GM18868 (cell line): ENCODE measurements at regions not wholly inside any gene's neighbourhood (a gene's known extent, or its start where the extent isn't known, plus 50 kb on each side); places are given as distances from the start of the nearest gene placed in this dataset.
A peak's percentile ranks its signal among the peaks of the same experiment; 100 is the strongest.

Experiments used
- ATAC-seq: cut with Tn5 transposase; IDR thresholded peaks from one replicate; pipeline ENCODE4 v1.9.1; 2021; ENCODE audit warnings: mild to moderate bottlenecking, moderate library complexity; ENCODE audit not compliant: unreplicated experiment

DNA sequence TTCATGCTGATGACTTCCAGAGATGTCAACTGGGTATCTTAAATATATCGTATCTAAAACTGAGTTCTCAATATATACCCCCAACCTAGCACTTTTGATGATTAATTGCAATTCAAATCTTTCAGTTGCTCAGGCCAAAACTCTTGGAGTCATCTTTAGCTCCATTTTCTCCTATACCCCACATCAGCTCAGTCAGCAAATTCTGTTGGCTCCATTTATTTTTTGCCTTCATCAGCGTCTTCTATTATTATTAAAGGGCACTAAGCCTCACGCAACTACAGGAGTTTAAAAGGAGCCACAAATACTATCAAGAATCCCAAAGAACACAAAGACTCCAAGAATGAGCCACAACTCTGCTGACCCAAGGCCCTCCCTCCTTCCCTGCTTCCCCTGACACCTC, 134.9 kb downstream of the KCTD12 start:
- ATAC-seq, result no peak

DNA sequence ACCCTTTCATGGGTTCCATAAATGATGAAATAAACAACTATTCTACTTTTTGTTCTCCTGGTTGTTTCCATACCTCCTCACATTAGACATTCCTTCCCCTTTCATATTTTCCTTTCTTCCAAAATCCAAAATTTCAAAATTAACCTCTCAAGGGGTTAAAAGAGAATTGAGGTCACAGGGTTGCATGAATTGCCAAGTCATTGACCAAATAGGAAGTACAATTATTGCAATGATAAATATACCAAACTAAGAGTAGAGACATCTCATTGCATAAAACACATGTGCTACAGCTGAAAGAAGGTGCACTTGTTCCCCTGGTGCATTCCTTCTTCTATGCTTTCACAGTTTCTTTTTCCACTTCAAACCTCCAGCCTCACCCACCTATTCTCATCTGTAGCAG, 136.1 kb downstream of the KCTD12 start:
- no peak for ATAC-seq

DNA sequence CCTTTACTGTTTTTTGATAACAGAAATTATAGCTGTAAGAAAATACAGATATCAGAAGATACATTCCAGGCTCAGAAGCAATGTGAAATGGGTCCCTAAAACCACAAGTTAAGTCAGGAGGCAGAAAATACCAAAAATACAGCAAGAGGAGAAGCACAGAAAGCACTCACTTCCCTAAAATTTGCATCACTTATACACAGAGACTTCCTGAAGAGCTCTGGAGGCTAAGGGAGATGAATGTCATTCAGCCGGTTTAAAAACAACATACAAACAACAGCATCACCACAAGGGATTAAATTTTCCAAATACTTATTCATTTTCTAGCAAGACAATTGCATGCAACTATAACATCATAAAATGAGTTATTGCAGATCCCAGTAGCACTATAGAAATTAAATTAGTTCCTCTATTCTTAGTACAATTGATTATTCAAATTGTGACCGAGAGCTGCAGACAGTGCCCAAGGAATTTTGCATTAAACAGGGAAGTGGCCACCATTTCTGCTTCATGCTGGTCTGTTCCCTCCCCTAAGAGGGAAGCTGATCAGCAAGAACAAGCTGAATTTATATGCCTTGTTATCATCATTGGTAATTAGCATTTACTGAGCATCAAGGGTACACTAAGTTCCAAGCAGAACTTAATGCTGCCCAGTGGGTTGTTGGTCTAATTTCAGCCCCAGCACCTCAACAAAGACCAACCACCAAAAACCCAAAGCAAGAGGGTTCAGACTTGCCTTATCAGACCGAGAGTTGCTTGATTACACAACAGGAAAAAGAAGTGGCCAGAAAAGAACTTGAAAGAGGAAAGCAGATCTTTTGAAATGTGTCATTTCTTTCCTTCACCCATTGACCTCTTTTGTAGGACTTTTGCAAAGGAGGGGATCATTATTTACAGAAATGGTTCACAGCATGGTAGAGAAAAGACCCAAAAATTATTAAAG, 140.7 kb downstream of the KCTD12 start:
- ATAC-seq, result peak; percentile 89

DNA sequence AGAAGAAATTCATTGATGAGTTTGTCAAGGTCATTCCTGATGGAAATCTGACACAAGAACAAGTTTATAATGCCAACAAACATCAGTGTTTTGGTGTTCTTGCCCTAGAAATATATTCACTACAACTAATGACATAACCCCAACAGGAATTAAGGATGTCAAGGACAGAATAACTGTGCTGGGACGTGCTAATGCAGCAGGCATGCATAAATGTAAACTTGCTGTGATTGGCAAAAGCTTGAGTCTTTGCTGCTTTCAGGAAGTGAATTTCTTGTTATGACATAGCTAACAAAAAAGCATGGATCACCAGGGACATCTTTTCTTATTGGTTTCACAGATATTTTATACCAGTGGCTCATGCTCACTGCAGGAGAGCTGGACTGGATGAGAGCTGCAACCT, 144.6 kb downstream of the KCTD12 start:
- ATAC-seq, result no peak

DNA sequence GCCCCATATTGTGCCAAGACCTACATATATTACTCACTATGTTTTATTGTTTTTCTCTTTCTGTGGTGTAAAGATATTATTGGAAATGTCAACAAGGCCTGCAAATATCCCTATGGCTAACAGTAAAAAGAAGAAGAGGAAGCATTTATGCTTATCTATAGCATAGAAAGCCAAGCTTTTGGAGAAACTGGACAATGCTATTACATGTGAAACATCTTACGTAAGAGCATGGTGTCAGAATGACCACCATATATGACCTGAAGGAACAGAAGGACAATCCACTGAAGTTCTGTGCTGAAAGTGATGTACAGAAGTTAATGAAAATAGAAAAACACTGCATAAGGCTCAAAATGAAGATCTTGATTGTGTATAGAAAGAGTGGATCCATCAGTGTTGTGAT, 145.2 kb downstream of the KCTD12 start:
- ATAC-seq, result no peak

DNA sequence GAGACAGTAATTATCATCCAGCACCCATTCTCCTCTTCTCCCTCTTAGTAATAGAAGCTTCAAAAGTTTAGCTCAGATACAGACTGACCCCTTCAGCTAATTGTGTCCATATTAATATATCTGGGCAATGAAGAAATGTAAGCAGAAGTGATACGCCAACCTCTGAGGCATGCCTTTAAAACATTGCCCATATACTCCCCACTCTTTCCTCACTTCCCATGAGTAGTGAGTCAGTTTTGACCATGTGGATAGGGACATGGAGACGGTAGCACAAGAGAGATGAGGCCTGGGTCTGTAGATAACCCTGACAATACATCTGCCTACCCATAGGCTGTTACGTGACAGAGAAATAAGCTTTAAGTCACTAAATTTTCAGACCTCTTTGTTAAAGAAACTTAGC, 147.6 kb downstream of the KCTD12 start:
- no peak for ATAC-seq

DNA sequence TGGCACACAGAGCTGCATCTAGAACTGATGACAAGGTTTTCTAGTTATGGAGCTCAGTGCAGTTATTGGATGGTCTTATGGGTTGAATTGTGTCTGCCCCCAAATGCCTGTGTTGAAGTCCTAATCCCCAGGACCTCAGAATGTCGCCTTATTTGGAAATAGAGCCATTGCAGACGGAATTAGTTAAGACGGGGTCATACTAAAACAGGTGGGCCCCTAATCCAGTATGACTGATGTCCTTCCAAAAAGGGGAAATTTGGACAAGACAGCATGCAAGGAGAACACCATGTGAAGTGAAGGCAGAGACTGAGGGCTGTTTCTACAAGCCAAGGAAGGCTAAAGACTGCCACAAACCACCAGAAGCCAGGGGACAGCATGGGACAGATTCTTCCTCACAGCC, 148.7 kb downstream of the KCTD12 start:
- ATAC-seq, result no peak

DNA sequence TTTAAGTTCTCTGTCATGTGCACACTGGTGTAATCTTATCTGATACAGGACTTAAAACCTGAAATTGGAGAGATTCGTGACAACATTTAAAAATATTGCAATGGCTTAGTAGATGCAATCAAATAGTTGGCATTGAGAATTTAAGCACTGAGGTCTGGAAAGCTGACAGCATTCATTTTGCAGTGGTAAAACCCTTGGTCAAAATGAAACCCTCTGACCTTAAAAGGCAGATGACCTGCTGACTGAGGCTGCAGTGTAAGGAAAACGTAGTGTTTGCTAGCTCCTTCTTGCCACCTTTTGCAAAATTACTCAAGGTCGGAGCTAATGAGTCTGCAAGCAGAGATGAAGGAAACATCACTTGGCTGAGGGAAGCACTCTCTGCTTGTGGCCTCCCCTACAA, 150.6 kb downstream of the KCTD12 start:
- peak; percentile 72 for ATAC-seq

DNA sequence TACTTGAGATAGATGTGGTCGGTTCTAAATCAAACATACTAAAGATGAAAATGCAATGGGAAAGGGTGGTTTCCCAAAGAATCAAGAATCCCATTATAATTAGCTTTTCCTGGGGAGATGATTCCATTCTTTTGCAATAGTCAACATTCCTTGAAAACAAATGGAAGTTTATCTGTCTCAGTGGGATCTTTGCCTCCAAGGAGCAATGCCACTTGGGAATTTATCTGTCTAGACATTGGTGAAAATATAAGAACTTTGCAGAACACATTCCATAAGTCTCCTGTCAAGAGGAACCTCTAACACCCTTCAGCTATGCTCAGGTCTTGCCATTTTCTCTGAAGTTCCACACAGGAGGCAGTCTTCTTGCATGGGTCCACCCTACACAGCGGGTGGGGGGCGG, 152.5 kb downstream of the KCTD12 start:
- ATAC-seq, result no peak

DNA sequence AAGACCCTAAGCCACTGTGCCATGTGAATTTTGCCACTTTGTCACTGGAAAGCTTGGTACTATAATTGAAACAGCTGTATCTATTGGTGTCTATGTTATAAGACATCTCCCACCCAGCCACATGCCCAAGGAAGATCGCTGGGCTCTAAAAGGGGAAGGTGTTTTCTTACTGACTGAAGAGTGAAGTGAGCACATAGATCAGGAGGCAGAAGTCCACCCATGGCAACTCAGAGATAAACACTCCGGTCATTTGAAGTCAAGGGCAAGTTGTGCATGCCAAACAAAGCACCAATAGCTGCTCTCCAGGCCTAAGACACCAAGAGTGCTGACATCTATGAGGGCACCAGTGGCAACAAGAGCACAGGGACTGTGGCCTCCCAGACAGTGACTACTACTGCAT, 153.8 kb downstream of the KCTD12 start:
- no peak for ATAC-seq

DNA sequence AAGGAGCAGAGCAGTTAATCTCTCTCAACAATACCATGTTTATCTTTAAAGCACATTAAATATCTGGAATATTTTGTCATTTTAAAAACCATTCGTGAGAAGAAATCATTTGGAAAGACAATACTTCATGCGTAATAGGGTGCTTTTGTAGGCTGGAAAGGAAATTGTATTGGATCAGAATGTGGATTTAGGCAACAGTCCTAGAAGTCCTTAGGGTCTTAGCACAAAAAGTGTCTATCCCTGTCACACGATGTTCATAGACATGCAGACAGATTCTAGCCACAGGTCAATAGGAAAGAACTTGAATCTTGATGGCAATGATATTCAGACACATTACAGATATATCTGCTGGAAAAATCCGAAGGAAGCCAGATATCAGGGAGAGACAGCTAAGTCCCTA, 156.0 kb downstream of the KCTD12 start:
- no peak for ATAC-seq

DNA sequence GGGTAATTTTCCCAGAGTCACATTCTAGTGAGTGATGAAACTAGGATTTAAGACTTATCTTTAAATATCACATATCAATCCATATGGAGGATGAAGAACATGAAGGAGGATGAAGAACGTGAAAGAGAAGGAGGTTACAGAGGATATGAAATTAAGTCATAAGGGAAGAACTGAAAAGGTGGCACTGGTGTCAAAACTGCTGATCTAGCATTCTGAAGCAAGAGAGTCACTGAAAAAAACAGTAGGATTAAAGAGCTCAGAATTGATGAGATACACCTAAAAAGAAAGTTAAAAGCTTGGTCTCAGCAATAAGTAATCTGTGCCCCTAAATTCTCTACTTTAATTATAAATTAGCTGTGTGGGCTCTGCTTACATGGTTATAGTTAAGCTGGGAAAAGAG, 156.5 kb downstream of the KCTD12 start:
- no peak for ATAC-seq

DNA sequence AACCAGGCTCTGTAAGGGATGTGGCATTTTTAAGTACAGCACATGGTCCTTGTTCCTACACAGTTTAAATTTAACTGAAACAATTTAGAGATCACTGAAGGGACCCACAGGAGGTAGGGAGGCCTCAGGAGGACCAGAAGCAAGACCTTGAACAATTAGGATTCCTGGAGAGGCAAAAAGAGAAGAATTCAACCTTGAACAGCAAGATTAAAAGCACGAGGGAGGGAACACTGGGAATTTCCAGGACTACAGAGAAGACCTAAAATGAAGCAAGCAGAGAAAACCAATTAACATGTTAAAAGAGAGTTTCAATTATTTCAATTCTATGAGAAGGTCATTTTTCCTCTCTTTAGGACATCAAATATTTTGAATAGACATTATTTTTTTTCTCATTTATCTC, 160.3 kb downstream of the KCTD12 start:
- ATAC-seq, result no peak

DNA sequence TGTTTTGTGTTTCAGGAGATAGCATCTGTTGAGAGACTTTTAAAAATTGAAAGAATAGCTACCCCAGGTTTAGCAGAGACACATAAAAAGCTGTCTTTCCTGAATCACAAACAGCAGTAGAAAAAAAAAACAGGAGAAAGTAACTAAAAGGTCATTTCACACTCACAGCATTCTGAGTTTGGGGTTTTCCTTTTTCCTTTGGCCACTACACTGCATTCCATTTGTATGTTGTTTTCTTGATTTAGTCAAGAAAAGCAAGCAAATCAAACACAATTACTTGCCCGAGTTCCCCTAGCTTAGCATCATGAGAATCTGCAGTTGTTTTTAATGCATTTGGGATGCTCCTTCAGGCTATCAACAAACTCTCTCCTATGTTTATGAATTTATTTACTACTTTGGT, 161.0 kb downstream of the KCTD12 start:
- ATAC-seq, result no peak

DNA sequence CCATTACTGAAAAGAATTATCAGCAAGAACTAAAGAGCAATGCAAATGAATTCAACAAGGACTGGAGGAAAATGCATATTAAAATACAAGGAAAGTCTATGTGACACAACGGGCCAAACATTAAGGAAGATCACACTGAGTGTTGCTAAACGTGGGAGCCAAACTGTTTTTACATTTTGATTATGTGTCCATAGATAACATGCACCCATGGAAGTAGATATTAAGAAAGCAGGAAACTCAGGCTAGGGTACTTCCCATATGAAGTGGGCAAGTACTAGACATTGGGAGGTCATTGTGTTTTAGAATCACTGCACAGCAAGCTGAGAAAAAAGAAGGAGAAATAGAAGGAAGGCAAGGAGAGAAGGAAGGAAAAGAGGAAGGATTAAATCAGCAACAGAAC, 161.8 kb downstream of the KCTD12 start:
- ATAC-seq, result no peak

DNA sequence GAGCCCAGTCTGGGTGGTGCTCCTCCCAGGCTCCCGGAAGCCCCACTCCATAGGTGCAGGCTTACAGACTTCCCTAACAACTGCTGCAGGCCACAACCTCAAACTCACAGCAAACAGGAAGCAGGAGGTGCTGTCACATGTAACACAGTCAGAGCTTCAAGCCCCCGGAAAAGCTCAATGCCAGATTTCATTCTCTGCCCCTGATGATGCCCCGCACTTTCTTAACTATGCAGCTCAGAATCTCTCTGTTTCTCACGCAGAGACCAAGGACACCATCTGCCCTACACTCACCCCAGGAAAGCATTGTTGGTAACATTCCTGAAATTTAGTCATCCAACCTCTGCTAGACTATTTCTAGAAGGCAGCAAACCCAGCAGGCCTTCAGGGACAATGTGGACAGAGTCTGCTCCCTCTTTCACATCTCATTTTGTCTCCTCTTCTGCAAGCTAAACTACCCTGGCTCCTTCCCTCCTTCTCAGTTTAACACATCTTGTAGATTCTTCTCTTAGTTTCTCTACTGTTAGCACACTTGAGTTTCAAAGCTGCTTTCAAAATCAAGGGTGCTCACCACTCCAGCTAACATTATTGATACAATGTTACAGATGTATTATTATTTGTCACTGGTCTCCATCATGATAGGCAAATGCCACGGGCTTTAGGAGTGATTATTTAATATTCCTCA, 162.5 kb downstream of the KCTD12 start:
- ATAC-seq, result peak; percentile 64

DNA sequence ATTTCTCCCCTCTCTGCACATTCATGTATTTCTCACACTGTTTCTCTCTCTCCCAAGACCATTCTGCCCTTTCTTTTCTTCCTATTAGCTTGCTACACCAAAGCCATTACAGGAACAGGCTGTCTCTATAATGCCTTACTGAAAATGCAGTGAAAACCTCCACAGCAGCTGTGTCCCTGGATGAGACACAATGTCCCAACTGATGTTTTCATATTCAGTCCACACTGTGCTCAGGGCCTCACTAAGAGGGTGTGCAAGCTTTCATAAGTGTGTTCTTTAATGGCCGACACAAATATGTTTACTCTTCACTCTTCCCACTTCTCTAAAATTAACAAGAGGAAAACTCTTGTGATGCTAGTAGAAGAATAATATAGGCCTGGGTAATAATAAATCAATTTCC, 163.4 kb downstream of the KCTD12 start:
- ATAC-seq, result no peak

DNA sequence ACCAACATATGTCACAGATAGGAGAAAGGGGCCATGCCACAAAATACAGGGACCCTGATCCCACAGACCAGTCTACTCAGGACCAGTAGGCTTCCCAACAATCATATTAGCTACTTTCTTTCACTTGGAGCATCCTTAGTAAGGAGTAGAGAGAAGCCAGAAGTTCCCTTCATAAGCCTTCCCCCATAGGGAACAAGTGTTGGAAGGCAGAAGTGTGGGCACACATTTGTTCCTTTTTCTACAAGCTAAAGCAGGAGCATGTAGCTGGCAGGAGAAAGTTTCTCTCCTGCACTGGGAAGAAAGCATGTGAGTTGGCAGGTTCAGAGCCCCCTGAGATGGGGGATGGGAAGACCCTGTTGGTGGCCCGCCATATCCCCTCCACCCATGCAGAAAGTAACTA, 165.4 kb downstream of the KCTD12 start:
- ATAC-seq, result no peak

DNA sequence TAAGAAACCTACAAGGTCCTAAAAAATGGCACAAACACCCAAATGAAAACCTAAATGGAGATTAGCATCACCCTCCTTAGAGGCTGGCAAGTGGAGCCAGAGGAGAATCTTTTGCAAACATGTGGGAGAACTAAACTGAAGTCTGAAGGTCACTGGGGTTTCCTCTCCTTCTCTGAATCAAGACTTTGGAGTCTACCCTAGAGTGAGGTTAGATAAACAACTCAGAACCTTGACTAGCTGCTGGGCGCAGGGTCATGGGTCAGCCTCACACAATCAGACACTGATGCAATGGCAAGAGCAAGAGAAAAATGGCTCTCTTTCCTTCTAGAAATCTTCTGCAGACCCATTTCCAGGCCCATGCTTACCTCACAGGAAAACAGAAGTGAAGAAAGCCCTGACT, 165.8 kb downstream of the KCTD12 start:
- ATAC-seq, result no peak

DNA sequence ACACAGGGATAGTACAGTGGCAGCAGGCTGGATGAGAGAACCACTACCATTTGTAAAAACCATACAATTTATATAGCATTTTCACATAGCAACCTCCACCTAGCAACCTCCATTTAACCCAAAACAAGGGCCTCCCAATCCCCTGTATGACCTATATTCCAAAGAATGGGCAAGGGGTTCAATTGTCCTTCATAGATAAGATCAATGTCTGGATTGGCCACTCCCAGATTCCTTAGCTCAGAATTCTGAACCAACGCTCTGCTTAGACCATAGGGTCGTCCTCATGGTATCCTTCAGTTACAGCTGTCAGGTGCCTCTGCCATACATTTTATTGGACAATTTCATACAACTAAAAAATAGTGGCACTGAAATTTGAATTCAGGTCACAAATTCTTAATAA, 166.2 kb downstream of the KCTD12 start:
- no peak for ATAC-seq

DNA sequence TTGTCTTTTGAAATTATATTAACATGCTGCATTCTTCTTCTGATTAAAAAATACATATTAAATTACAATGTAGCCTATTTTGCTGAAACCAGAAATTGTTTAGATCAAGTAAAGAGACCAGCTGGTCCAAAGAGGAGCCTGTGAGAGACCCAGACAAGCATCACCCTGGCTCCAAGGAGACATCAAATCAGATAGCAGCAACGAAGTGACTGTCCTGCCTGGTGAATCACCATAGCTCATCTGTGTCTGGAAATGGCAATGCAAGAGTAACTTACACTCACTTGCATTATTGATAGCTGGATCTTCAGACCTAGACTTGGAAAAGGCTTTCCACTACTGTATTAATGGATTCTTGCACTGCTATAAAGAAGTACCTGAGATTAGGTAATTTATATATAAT, 169.1 kb downstream of the KCTD12 start:
- ATAC-seq, result no peak

DNA sequence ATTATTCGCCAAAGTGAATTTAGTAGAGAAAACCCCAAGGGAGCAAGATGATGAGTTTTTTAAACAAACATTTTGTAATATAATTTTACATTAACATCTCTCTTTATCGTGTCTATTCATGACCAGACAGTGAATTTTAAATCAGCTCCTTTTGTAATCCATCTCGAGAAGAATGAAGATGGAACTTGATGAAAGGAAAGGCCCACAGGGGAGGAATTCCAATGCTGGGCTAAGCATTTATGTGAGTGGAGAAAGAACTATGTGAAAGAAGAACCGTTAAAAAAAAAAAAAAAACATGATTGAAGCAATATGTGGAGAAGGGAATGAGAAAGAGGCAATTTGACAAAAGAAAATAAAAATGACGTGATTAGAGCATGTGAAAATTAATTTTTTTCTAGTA, 170.6 kb downstream of the KCTD12 start:
- no peak for ATAC-seq
